BJ (cell line): ENCODE measurements at regions not wholly inside any gene's neighbourhood (a gene's known extent, or its start where the extent isn't known, plus 50 kb on each side); places are given as distances from the start of the nearest gene placed in this dataset.

Experiments used
- CTCF ChIA-PET: fragments of 350-600 bp; formaldehyde crosslinking; extraction: SDS; loops from one replicate; lab custom pipeline; 2021; ENCODE audit warnings: antibody characterized with exemption, inconsistent platforms; lab: Yijun Ruan, JAX
- POLR2A ChIA-PET: fragments of 300-600 bp; sonication (Branson Sonifier 250); formaldehyde crosslinking; extraction: SDS; loops from one replicate; lab custom pipeline; 2021; ENCODE audit warnings: antibody characterized with exemption; lab: Charles Lee
- DNase-seq: peaks from one replicate; pipeline ENCODE4 v3.0.0-alpha.2; 2011; ENCODE audit warnings: low read depth
- H3K27me3 ChIP-seq: 2 replicates; pipeline ENCODE4 v1.6.0; 2011; ENCODE audit warnings: low read length; ENCODE audit not compliant: control insufficient read depth, insufficient read depth
- H3K36me3 ChIP-seq: 2 replicates; pipeline ENCODE4 v1.5.1; 2011; ENCODE audit warnings: low read length; ENCODE audit not compliant: control insufficient read depth, insufficient read depth
- H3K4me3 ChIP-seq: 2 replicates; pipeline ENCODE4 v1.5.1; 2011; ENCODE audit warnings: low read depth, mild to moderate bottlenecking, control low read depth, low read length
- TF ChIP-seq, protein P1 (sequence below): IDR thresholded peaks from 2 replicates; pipeline ENCODE4 v1.5.1; 2011; ENCODE audit warnings: low read depth, mild to moderate bottlenecking, control low read depth, inconsistent platforms, low read length, moderate library complexity; ENCODE audit not compliant: insufficient read depth

DNA sequence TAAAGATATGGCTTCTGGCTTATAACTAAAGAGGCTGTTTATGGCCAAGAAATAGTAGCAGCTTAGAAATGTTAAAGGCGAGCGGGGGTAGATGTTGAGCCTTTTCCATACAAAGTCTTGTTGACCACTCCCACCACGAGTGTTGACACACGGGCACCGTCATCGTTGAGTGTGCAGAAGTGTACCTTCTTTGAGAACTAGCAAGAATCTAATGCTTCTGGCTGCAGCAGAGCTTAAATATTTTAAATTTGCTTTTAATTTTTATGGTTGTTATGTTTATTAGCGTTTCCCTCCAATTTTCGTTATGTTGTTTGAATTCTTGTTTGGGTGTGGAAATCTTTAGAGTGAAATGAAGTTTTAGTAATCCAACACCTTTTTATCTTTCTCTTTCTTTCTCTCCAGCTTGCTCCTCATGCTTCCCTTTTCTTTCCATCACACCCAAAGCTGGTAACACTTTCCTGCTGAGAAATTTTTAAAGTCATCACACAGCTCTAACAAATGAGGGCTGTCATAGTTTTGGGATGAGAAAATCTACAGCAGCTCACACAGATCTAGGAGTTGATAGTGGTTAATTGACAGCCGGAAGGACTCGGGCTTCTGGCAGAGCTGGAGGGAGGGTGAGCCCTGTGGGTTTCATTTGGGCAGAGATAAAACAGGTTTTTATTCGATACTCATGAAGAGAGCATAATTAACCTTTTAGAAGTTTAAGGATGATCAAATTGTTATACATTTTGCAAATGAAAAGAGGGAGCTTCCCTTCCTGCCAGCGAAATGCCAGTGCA lies 120.1 kb upstream of the ZNF608 start:
- POLR2A ChIA-PET = interaction anchor here (0.6 kb wide), 1 partner anchor 267 kb away, joined by 6 read pairs; no protein-coding TSS in a partner anchor
- no peaks in the 10 kb centered on the region for H3K27me3 ChIP-seq
- no peaks in the 10 kb centered on the region for H3K36me3 ChIP-seq
- TF ChIP-seq, protein P1, sequence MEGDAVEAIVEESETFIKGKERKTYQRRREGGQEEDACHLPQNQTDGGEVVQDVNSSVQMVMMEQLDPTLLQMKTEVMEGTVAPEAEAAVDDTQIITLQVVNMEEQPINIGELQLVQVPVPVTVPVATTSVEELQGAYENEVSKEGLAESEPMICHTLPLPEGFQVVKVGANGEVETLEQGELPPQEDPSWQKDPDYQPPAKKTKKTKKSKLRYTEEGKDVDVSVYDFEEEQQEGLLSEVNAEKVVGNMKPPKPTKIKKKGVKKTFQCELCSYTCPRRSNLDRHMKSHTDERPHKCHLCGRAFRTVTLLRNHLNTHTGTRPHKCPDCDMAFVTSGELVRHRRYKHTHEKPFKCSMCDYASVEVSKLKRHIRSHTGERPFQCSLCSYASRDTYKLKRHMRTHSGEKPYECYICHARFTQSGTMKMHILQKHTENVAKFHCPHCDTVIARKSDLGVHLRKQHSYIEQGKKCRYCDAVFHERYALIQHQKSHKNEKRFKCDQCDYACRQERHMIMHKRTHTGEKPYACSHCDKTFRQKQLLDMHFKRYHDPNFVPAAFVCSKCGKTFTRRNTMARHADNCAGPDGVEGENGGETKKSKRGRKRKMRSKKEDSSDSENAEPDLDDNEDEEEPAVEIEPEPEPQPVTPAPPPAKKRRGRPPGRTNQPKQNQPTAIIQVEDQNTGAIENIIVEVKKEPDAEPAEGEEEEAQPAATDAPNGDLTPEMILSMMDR = no peak
- DNase-seq = no peak
- H3K4me3 ChIP-seq = no peak overlapping the region
- CTCF ChIA-PET = interaction anchor here (1.4 kb wide), 1 partner anchor 9 kb away, joined by 4 read pairs; no protein-coding TSS in a partner anchor

DNA sequence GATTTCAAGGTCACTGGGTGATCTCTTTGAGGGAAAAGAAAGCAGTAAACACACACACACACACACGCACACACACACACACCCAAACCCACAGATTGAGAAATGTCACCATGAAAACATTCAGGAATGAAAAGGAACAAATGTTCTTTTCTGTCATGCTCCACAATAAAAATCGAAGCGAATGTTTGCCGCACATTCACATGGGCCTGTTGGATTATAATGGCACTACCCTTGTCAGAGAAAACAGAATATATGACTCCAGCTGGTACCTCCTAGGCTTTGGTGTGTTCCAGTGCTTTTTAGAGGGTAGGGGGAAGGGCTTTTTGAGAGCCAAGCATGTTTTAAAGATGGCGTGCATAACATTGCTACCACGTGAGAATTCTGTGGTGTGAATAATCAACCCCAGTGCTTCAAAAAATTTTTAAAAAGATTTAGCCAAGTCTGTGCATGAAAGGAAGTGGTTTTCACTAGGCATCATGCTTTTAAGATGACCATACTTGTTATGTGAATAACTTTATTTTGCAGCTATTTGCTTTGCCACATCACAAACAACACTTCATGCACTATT lies 120.8 kb upstream of the ZNF608 start:
- TF ChIP-seq, protein P1 = no peak
- H3K36me3 ChIP-seq = no peaks in the 10 kb centered on the region
- ChIA-PET POLR2A (interaction anchor here (0.6 kb wide), 1 partner anchor 267 kb away, joined by 6 read pairs; no protein-coding TSS in a partner anchor), CTCF (interaction anchor here (1.4 kb wide), 1 partner anchor 10 kb away, joined by 4 read pairs; no protein-coding TSS in a partner anchor)
- no peak overlapping the region for H3K4me3 ChIP-seq
- DNase-seq = peak; percentile 85
- H3K27me3 ChIP-seq = no peaks in the 10 kb centered on the region

GRCh38 chr5:124868676-124869075 lies 122.2 kb upstream of the ZNF608 start:
- ChIA-PET POLR2A (no interaction called here), CTCF (no interaction called here)
- TF ChIP-seq, protein P1 = no peak
- DNase-seq = no peak
- H3K27me3 ChIP-seq = no peaks in the 10 kb centered on the region
- no peaks in the 10 kb centered on the region for H3K36me3 ChIP-seq
- no peak overlapping the region for H3K4me3 ChIP-seq

GRCh38 chr5:124869426-124870033 lies 123.1 kb upstream of the ZNF608 start:
- ChIA-PET POLR2A (no interaction called here), CTCF (no interaction called here)
- DNase-seq = no peak
- TF ChIP-seq, protein P1 = no peak
- Histone ChIP-seq H3K36me3 (no peaks in the 10 kb centered on the region), H3K27me3 (no peaks in the 10 kb centered on the region), H3K4me3 (no peak overlapping the region)

- H3K4me3 ChIP-seq = no peak overlapping the region
- TF ChIP-seq, protein P1 = no peak
- POLR2A ChIA-PET = no interaction called here
- CTCF ChIA-PET = no interaction called here
- no peaks in the 10 kb centered on the region for H3K27me3 ChIP-seq
- DNase-seq = no peak
- H3K36me3 ChIP-seq = no peaks in the 10 kb centered on the region
Observed at GRCh38 chr5:124870070-124870469, 123.6 kb upstream of the ZNF608 start.
